ENCODE measurements at regions not wholly inside any gene's neighbourhood (a gene's known extent, or its start where the extent isn't known, plus 50 kb on each side); places are given as distances from the start of the nearest gene placed in this dataset.

DNA sequence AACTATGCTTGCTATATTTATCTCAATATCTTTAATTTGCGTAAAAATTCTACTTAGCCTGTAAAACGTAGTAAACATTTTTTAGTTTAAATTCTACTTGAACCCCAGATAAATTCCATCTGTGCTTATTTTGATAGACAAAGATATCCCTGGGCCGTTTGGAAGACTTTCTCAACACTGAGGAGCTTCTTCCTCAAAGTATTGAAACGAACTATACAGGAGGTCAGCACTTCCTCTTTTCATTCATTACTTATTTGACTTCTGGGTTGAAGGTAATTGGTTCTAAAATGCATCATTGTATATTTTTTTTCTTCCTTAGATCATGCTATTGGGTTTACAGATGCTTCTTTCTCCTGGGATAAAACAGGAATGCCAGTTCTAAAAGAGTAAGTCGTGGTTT lies 74.7 kb downstream of the HSPA13 start:
- TF ChIP-seq, protein P1, sequence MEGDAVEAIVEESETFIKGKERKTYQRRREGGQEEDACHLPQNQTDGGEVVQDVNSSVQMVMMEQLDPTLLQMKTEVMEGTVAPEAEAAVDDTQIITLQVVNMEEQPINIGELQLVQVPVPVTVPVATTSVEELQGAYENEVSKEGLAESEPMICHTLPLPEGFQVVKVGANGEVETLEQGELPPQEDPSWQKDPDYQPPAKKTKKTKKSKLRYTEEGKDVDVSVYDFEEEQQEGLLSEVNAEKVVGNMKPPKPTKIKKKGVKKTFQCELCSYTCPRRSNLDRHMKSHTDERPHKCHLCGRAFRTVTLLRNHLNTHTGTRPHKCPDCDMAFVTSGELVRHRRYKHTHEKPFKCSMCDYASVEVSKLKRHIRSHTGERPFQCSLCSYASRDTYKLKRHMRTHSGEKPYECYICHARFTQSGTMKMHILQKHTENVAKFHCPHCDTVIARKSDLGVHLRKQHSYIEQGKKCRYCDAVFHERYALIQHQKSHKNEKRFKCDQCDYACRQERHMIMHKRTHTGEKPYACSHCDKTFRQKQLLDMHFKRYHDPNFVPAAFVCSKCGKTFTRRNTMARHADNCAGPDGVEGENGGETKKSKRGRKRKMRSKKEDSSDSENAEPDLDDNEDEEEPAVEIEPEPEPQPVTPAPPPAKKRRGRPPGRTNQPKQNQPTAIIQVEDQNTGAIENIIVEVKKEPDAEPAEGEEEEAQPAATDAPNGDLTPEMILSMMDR (IDR thresholded peaks at IDR 0.05) = no peak
- no peak for TF ChIP-seq POLR2A (IDR thresholded peaks at IDR 0.05)
